Pancreas (tissue), 10 donors: ENCODE measurements at regions not wholly inside any gene's neighbourhood (a gene's known extent, or its start where the extent isn't known, plus 50 kb on each side); places are given as distances from the start of the nearest gene placed in this dataset.

Experiments
- ATAC-seq, 4 donors: fragments of 200-7000 bp; cut with Tn5 transposase; one replicate each; pipeline versions ENCODE4 v1.8.0 to v1.9.1; 2020; ENCODE audit warnings: mild to moderate bottlenecking in 4 of 4, moderate library complexity in 4 of 4
- DNase-seq, 6 donors: peaks; one replicate each; pipeline ENCODE4 v3.0.0-alpha.2; 2020
- FAIRE-seq: peaks from 2 replicates; lab custom pipeline; 2012; peaks lifted over from hg19 to GRCh38; lab: Jason Lieb, UNC
- H3K27ac ChIP-seq, 4 donors: fragments of 200-600 bp; sonication (generic); 1 replicate in 3 of 4; 2 replicates in 1 of 4; pipeline versions ENCODE4 v1.5.0 to v1.8.0; 2020
- H3K27me3 ChIP-seq, 4 donors: fragments of 200-600 bp; one replicate each; pipeline ENCODE4 v1.8.0; 2021
- H3K36me3 ChIP-seq, 3 donors: fragments of 200-600 bp; sonication (generic) in 1 of 3; one replicate each; pipeline versions ENCODE4 v1.5.0 to v1.8.0; 2020 to 2021
- H3K4me1 ChIP-seq, 3 donors: fragments of 200-600 bp; one replicate each; pipeline ENCODE4 v1.8.0; 2021
- H3K4me3 ChIP-seq, 4 donors: fragments of 200-600 bp; sonication (generic) in 2 of 4; one replicate each; pipeline versions ENCODE4 v1.5.0 to v1.8.0; 2020 to 2021
- H3K9me3 ChIP-seq, 4 donors: fragments of 200-600 bp; one replicate each; pipeline ENCODE4 v1.8.0; 2021
- WGBS, 2 donors: extraction: QIAGEN DNeasy Blood & Tissue Kit; methylation state at CpG; one replicate each; pipeline ENCODE4 v1.1.7; 2013; 5-methylcytosine and 5-hydroxymethylcytosine counted together
- intact Hi-C, 3 donors: fragments of 100-400 bp; cut with DNase I; formaldehyde crosslinking; loops; one replicate each; pipeline versions ENCODE4 v1.11.1 to v1.14.2; 2022
- TF ChIP-seq, protein P1 (sequence below), 4 donors: fragments of 200-600 bp; sonication (generic) in 3 of 4; IDR thresholded peaks; one replicate each; pipeline versions ENCODE4 v1.5.0 to v1.8.0; 2021; ENCODE audit warnings: antibody characterized with exemption in 4 of 4
- donor health status: healthy with polysubstance abuse.
- donor health status: DM: no; HTN: no; CAD: no; lungs with moderate emphysema.
- donor health status: DM: no; HTN: no; CAD: no.
- donor health status: control.
- donor health status: control.
- donor health status: Bipolar disorder and iron deficiency.
- donor health status: DM: yes; HTN: yes; CAD: no.
- donor health status: DM: no; HTN: no; CAD: no.
- donor health status: DM: no; HTN: no; CAD: no.
- donor health status: DM: yes; HTN: yes; CAD: no.

DNA sequence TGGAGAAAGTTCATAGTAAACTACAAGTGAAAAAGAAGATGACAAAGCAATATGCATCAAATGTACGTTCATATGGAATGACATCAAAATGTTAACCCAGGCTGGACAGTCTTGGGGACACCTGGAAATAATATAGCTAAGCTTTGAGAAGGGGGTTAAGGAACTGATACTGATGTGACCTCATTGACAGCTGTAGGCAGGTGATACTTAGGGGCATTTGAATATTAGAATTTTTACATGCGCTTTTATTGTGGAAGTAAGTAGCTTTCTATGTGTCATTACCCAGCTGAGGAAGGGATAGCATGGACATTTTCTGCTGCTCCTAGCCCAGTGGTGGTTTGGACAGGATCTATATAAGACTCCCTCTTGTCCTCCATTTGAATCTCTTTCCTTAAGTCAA, 299.7 kb downstream of the CWC27 start:
- Histone ChIP-seq H3K36me3 (no peaks in the 10 kb centered on the region), H3K27me3 (no peaks in the 10 kb centered on the region), H3K27ac (no peak overlapping the region), H3K9me3 (no peaks in the 10 kb centered on the region), H3K4me1 (no peaks in the 10 kb centered on the region), H3K4me3 (no peak overlapping the region)
- 74 to 85% methylated on average over 2 of the region's 2 CpGs for WGBS, 2 donors
- ATAC-seq = no peak
- TF ChIP-seq, protein P1, sequence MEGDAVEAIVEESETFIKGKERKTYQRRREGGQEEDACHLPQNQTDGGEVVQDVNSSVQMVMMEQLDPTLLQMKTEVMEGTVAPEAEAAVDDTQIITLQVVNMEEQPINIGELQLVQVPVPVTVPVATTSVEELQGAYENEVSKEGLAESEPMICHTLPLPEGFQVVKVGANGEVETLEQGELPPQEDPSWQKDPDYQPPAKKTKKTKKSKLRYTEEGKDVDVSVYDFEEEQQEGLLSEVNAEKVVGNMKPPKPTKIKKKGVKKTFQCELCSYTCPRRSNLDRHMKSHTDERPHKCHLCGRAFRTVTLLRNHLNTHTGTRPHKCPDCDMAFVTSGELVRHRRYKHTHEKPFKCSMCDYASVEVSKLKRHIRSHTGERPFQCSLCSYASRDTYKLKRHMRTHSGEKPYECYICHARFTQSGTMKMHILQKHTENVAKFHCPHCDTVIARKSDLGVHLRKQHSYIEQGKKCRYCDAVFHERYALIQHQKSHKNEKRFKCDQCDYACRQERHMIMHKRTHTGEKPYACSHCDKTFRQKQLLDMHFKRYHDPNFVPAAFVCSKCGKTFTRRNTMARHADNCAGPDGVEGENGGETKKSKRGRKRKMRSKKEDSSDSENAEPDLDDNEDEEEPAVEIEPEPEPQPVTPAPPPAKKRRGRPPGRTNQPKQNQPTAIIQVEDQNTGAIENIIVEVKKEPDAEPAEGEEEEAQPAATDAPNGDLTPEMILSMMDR (IDR thresholded peaks at IDR 0.05) = no peak
- DNase-seq = no peak
- intact Hi-C loops = no loop called here
- FAIRE-seq = no peak

DNA sequence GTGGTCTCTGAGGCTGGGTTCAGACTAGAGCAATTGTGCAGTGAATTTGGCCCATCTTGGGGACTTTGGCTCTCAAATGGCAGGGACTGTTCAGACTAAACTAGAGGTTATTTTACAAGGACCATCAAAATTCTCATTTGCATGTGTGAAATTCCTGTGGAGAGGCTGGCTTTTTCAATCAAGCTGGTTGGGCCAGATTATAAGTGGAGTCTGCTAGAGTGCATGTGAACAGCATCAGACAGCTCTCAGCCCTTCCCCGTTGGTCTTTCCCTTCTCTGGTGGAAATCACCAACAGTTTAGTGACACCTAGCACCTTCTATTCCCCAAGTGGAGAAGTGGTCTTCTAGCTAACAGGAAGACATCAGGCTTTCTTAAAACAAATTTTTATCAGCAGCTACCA, 301.3 kb downstream of the CWC27 start:
- no peak overlapping the region for H3K27ac ChIP-seq
- DNase-seq (no peak), FAIRE-seq (no peak), ATAC-seq (no peak)
- intact Hi-C loops = no loop called here
- no peaks in the 10 kb centered on the region for H3K9me3 ChIP-seq
- TF ChIP-seq, protein P1 (IDR thresholded peaks at IDR 0.05) = no peak
- H3K36me3 ChIP-seq = no peaks in the 10 kb centered on the region
- WGBS, 2 donors = 71 to 78% methylated on average over 1 of the region's 1 CpG
- H3K4me3 ChIP-seq = no peak overlapping the region
- H3K27me3 ChIP-seq = no peaks in the 10 kb centered on the region
- H3K4me1 ChIP-seq = no peaks in the 10 kb centered on the region

DNA sequence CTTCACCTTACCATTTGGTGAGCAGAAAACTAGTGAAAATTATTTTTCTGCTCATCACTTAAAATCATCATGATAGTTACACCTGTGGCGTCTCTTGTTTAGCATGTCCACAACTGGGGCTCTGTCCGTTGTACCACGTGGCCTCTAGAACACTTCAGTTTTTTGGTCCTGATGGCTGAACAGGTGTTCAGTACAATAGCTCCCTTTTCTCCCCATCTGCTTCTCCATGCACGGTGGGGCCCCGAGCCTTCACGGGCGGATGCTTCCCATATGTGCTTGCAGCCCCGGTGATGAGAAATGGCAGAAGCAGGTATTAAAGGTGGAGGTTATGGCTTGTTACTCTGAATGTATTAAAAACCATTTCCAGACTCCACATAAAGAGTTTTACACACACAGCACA, 304.1 kb downstream of the CWC27 start:
- DNase-seq (no peak), FAIRE-seq (no peak), ATAC-seq (no peak)
- intact Hi-C loops = no loop called here
- H3K36me3 ChIP-seq = no peaks in the 10 kb centered on the region
- H3K9me3 ChIP-seq = no peaks in the 10 kb centered on the region
- WGBS, 2 donors = 66 to 68% methylated on average over 8 of the region's 8 CpGs
- TF ChIP-seq, protein P1 (IDR thresholded peaks at IDR 0.05) = no peak
- no peak overlapping the region for H3K27ac ChIP-seq
- H3K4me1 ChIP-seq = no peaks in the 10 kb centered on the region
- no peaks in the 10 kb centered on the region for H3K27me3 ChIP-seq
- H3K4me3 ChIP-seq = no peak overlapping the region

DNA sequence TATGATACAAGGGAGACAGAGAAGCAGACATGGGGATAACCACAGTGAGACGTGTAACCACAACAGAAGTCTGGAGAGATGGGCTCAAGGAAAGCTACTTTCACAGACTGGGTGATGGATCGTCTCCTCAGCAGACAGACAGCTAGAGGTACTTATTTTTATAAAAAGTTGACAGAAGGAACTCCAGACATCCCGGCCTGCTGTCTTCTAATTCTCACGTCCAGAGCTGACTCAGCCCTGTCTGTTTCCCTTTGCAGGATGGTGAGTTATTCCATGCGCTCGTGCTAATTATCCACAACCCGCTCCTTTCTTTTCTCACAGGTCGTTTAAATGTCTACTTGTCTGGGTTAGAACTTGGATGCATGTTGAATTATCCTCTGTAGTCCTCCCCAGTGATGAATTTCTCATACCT, 304.5 kb downstream of the CWC27 start:
- Histone ChIP-seq H3K4me1 (no peaks in the 10 kb centered on the region), H3K27me3 (no peaks in the 10 kb centered on the region), H3K36me3 (no peaks in the 10 kb centered on the region), H3K27ac (no peak overlapping the region), H3K9me3 (no peaks in the 10 kb centered on the region), H3K4me3 (no peak overlapping the region)
- FAIRE-seq (no peak), ATAC-seq (no peak), DNase-seq (no peak)
- intact Hi-C loops = no loop called here
- TF ChIP-seq, protein P1 (IDR thresholded peaks at IDR 0.05) = no peak
- 61 to 74% methylated on average over 8 of the region's 8 CpGs for WGBS, 2 donors

DNA sequence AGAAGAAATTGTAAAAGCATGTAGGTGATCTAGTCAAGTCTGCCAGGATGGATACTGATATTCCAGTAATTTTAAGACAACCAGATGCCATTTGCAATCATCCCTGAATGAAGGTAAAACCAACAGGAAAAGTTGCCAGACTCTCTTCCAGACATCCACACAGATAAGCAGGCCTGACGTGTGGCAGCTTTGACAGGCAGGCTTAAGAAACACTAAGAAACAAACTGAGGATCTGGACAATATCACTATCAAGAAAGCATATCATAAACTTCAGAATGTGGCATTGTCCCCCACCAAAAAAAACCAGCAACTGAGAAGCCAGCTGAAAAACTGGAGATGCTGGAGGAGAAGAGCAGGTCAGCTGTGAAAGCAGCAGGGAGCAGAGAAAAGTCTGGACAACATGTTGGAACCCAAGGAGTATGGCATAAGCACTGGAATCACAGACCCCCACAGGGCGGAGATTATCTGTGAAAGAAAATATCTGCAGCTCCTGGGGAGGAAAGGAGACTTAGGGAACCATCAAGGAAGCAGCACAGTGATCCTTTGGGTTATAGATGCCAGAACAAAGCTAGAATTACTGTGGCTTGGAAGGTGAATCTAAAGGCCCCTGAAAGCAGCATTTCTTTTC, 307.0 kb downstream of the CWC27 start:
- WGBS, 2 donors = 79 to 82% methylated on average over 2 of the region's 2 CpGs
- H3K4me1 ChIP-seq = no peaks in the 10 kb centered on the region
- intact Hi-C loops = no loop called here
- FAIRE-seq (no peak), DNase-seq (no peak), ATAC-seq (peak in 1 of 4 donors; percentile 12)
- TF ChIP-seq, protein P1 (IDR thresholded peaks at IDR 0.05) = no peak
- no peaks in the 10 kb centered on the region for H3K9me3 ChIP-seq
- no peaks in the 10 kb centered on the region for H3K36me3 ChIP-seq
- no peak overlapping the region for H3K27ac ChIP-seq
- no peak overlapping the region for H3K4me3 ChIP-seq
- H3K27me3 ChIP-seq = no peaks in the 10 kb centered on the region
